Esophagus muscularis mucosa (tissue), 4 donors: ENCODE measurements at regions not wholly inside any gene's neighbourhood (a gene's known extent, or its start where the extent isn't known, plus 50 kb on each side); places are given as distances from the start of the nearest gene placed in this dataset.
"Not testable (repeated sequence)": the region's sequence is repeated elsewhere in the genome, so short reads cannot be mapped to it uniquely, and the experiment has no call there.

Source experiments
- DNase-seq: peaks from one replicate; pipeline ENCODE4 v3.0.0-alpha.2; 2017; ENCODE audit errors: extremely low spot score
- H3K27ac ChIP-seq, 4 donors: fragments of 200-600 bp; sonication (generic); replicated peaks in 1 of 4; 1 replicate in 3 of 4; 2 replicates in 1 of 4; pipeline ENCODE4 v1.5.1; 2016 to 2019; ENCODE audit warnings: mild to moderate bottlenecking in 1 of 4
- H3K27me3 ChIP-seq, 4 donors: fragments of 200-600 bp; sonication (generic); one replicate each; pipeline versions ENCODE4 v1.5.1 to v1.6.0; 2016 to 2019
- H3K36me3 ChIP-seq, 4 donors: fragments of 200-600 bp; sonication (generic); one replicate each; pipeline ENCODE4 v1.5.1; 2016 to 2019
- H3K4me1 ChIP-seq, 4 donors: fragments of 200-600 bp; sonication (generic); one replicate each; pipeline ENCODE4 v1.5.1; 2016 to 2019
- H3K4me3 ChIP-seq, 4 donors: fragments of 200-600 bp; sonication (generic); 1 replicate in 2 of 4; 2 replicates in 2 of 4; pipeline ENCODE4 v1.5.1; 2016 to 2019; ENCODE audit warnings: mild to moderate bottlenecking in 4 of 4, moderate library complexity in 1 of 4
- H3K9me3 ChIP-seq, 4 donors: fragments of 200-600 bp; sonication (generic); 1 replicate in 3 of 4; 2 replicates in 1 of 4; pipeline ENCODE4 v1.5.1; 2016 to 2019
- CTCF ChIP-seq, 3 experiments: fragments of 200-600 bp in 2 of 3; fragments of 450-650 bp in 1 of 3; sonication (generic) in 2 of 3; IDR thresholded peaks; one replicate each; pipeline ENCODE4 v1.5.1; 2017 to 2019; ENCODE audit warnings: antibody characterized with exemption in 3 of 3, mild to moderate bottlenecking in 2 of 3, moderate library complexity in 1 of 3
- EP300 ChIP-seq: sonication (generic); formaldehyde crosslinking; IDR thresholded peaks from one replicate; pipeline ENCODE4 v1.6.1; 2017; ENCODE audit warnings: antibody characterized with exemption
- POLR2A ChIP-seq: fragments of 450-650 bp; IDR thresholded peaks from one replicate; pipeline ENCODE4 v1.6.1; 2017; ENCODE audit warnings: antibody characterized with exemption, moderate library complexity, mild to moderate bottlenecking, low read depth
- POLR2AphosphoS5 ChIP-seq, 2 donors: sonication (generic); formaldehyde crosslinking; IDR thresholded peaks; one replicate each; pipeline ENCODE4 v1.6.1; 2017; ENCODE audit warnings: antibody characterized with exemption in 2 of 2
- WGBS: methylation state at CpG from one replicate; pipeline ENCODE4 v1.1.5; 2018; 5-methylcytosine and 5-hydroxymethylcytosine counted together
- intact Hi-C: fragments of 100-400 bp; cut with DNase I; formaldehyde crosslinking; loops from one replicate; pipeline ENCODE4 v1.15.1; 2023

GRCh38 chr5:7117961-7118360, 278.0 kb upstream of the ADCY2 start:
- TF ChIP-seq CTCF (IDR thresholded peaks at IDR 0.05) (no peak), POLR2AphosphoS5 (IDR thresholded peaks at IDR 0.05) (no peak), EP300 (no peak), POLR2A (no peak)
- H3K27me3 ChIP-seq: no peaks in the 10 kb centered on the region
- WGBS: 94% methylated on average over 6 of the region's 6 CpGs
- intact Hi-C loops: no loop called here
- no peak for DNase-seq
- H3K4me3 ChIP-seq: no peak overlapping the region
- peaks cover 0 to 14% (median 0%) of the 10 kb centered on the region in 4 donors for H3K9me3 ChIP-seq
- no peak overlapping the region for H3K27ac ChIP-seq
- H3K36me3 ChIP-seq: no peaks in the 10 kb centered on the region
- H3K4me1 ChIP-seq: no peaks in the 10 kb centered on the region

GRCh38 chr5:7131680-7132079, 264.3 kb upstream of the ADCY2 start:
- no peaks in the 10 kb centered on the region for H3K27me3 ChIP-seq
- H3K4me1 ChIP-seq: no peaks in the 10 kb centered on the region
- no peak overlapping the region for H3K27ac ChIP-seq
- WGBS: 79% methylated on average over 4 of the region's 4 CpGs
- no peak overlapping the region for H3K4me3 ChIP-seq
- intact Hi-C loops: no loop called here
- no peak for DNase-seq
- no peaks in the 10 kb centered on the region for H3K36me3 ChIP-seq
- TF ChIP-seq POLR2AphosphoS5 (IDR thresholded peaks at IDR 0.05): no peak
- TF ChIP-seq CTCF (IDR thresholded peaks at IDR 0.05): no peak
- TF ChIP-seq POLR2A: no peak
- TF ChIP-seq EP300: no peak
- no peaks in the 10 kb centered on the region for H3K9me3 ChIP-seq

- DNase-seq: no peak
- Histone ChIP-seq H3K36me3 (no peaks in the 10 kb centered on the region), H3K4me1 (no peaks in the 10 kb centered on the region), H3K9me3 (peaks cover 0 to 3% (median 0%) of the 10 kb centered on the region in 4 donors), H3K4me3 (no peak overlapping the region), H3K27me3 (peaks cover 0 to 4% (median 0%) of the 10 kb centered on the region in 4 donors), H3K27ac (no peak overlapping the region)
- intact Hi-C loops: no loop called here
- 76% methylated on average over 1 of the region's 1 CpG for WGBS
- TF ChIP-seq POLR2AphosphoS5 (IDR thresholded peaks at IDR 0.05) (no peak), EP300 (no peak), CTCF (IDR thresholded peaks at IDR 0.05) (no peak), POLR2A (no peak)
These were observed 249.1 kb upstream of the ADCY2 start for GRCh38 chr5:7146886-7147285.

GRCh38 chr5:7157083-7157482, 238.9 kb upstream of the ADCY2 start:
- DNase-seq: no peak
- TF ChIP-seq POLR2AphosphoS5 (IDR thresholded peaks at IDR 0.05) (no peak), POLR2A (no peak), EP300 (no peak), CTCF (IDR thresholded peaks at IDR 0.05) (no peak)
- Histone ChIP-seq H3K27me3 (no peaks in the 10 kb centered on the region), H3K4me3 (no peak overlapping the region), H3K27ac (no peak overlapping the region), H3K36me3 (no peaks in the 10 kb centered on the region), H3K9me3 (peaks cover 0 to 24% (median 12%) of the 10 kb centered on the region in 4 donors), H3K4me1 (no peaks in the 10 kb centered on the region)
- intact Hi-C loops: no loop called here

GRCh38 chr5:7169240-7169878, 226.6 kb upstream of the ADCY2 start:
- DNase-seq: no peak
- 83% methylated on average over 4 of the region's 4 CpGs for WGBS
- H3K4me1 ChIP-seq: no peaks in the 10 kb centered on the region
- TF ChIP-seq POLR2AphosphoS5 (IDR thresholded peaks at IDR 0.05): no peak
- TF ChIP-seq EP300: no peak
- no peak for TF ChIP-seq POLR2A
- no peak for TF ChIP-seq CTCF (IDR thresholded peaks at IDR 0.05)
- no peak overlapping the region for H3K27ac ChIP-seq
- no peak overlapping the region for H3K4me3 ChIP-seq
- no peaks in the 10 kb centered on the region for H3K36me3 ChIP-seq
- intact Hi-C loops: no loop called here
- H3K9me3 ChIP-seq: no peaks in the 10 kb centered on the region
- no peaks in the 10 kb centered on the region for H3K27me3 ChIP-seq

- H3K27me3 ChIP-seq, H3K9me3 ChIP-seq, H3K4me1 ChIP-seq, DNase-seq, H3K4me3 ChIP-seq, H3K36me3 ChIP-seq, intact Hi-C loops, H3K27ac ChIP-seq: not testable (repeated sequence)
- 64% methylated on average over 16 of the region's 16 CpGs for WGBS
These were observed 225.2 kb upstream of the ADCY2 start for GRCh38 chr5:7170785-7171184.
